Activated T-cell treated with anti-CD3 and anti-CD28 coated beads, Interleukin-2, amount 50 U/mL, for 4 hours (primary cell): ENCODE measurements at regions not wholly inside any gene's neighbourhood (a gene's known extent, or its start where the extent isn't known, plus 50 kb on each side); places are given as distances from the start of the nearest gene placed in this dataset.
"Not testable (repeated sequence)": the region's sequence is repeated elsewhere in the genome, so short reads cannot be mapped to it uniquely, and the experiment has no call there.

Experiments
- ATAC-seq, 2 donors: fragments of 200-7000 bp; cut with Tn5 transposase; one replicate each; pipeline ENCODE4 v1.10.0; 2021
- DNase-seq: peaks from one replicate; pipeline ENCODE4 v3.0.0-alpha.2; 2020
- H3K27me3 Mint-ChIP-seq: one replicate; pipeline ENCODE4 v1.8.0; 2021; ENCODE audit warnings: low read depth, mixed read lengths
- H3K36me3 Mint-ChIP-seq: one replicate; pipeline ENCODE4 v1.8.0; 2022; ENCODE audit warnings: mixed read lengths; ENCODE audit not compliant: insufficient read depth
- H3K4me1 Mint-ChIP-seq: one replicate; pipeline ENCODE4 v1.8.0; 2021; ENCODE audit warnings: low read depth, mixed read lengths
- H3K4me3 Mint-ChIP-seq: one replicate; pipeline ENCODE4 v1.8.0; 2021; ENCODE audit warnings: mild to moderate bottlenecking, moderate library complexity, mixed read lengths
- H3K9me3 Mint-ChIP-seq: one replicate; pipeline ENCODE4 v1.8.0; 2021; ENCODE audit warnings: mixed read lengths

DNA sequence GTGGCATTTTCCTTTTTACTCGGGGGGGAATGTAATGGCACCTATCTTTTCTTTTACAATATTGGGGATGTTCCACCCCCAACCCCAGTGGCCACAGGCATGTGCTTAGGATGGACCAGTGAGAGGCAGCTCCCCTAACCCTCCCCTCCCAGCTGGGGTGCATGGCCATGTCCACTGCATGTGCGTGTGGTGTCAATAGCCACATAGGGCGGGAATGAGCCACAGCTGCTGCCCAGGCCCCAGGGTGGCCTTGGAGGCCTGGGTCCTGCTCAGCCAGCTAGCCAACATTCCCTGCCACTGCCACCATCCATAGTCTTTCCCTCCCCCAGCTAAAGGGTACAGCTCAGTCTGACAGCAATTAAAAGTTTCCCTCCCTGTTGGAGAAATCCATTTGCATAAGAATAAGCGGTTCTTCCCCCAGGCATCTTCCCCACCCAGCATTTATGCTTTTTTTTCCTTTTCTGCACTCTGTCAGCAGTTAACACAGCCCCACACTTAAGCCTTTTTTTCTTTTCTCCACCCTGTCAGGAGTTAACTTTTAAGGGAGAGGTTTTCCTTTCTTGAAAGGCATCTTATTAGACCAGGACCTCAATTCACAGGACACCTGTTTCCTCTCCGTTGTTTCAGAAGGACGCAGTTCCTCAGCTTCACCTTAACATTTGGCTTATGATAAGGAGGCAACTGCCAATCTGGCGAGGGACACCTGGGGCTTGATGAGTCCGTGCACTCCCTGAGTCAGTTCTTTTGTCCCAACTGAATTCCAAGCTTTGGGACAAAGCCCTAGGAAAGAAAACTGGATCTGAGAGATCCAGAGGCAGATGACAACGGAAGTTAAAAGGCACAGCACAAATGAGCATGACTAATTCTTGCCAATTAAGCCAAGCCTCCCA lies 121.4 kb downstream of the TPBG start:
- H3K27me3 Mint-ChIP-seq, result no peaks in the 10 kb centered on the region
- H3K4me1 Mint-ChIP-seq, result no peaks in the 10 kb centered on the region
- no peak overlapping the region for H3K4me3 Mint-ChIP-seq
- no peak for ATAC-seq
- H3K9me3 Mint-ChIP-seq, result peaks cover 9% of the 10 kb centered on the region
- H3K36me3 Mint-ChIP-seq, result no peaks in the 10 kb centered on the region
- no peak for DNase-seq

DNA sequence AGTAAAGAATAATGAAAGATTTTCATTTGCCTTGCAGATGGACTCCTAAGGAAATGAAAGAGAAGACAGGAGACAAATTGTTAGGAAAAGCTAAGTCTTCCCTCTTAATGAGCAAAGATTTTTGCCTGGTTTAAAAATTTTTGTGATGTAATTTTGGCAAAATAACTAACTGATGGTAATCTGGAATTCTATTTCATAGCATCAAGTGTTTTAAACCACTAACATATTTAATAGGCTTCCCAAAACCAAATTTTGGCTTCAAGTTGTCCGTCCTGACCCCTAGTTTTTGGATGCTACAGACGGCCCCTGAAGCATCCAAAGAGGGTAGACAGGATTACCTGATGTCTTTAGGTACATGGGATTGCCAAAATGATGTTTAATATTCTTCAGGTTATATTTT lies 124.3 kb downstream of the TPBG start:
- Mint-ChIP-seq H3K36me3 (no peaks in the 10 kb centered on the region), H3K9me3 (peaks cover 9% of the 10 kb centered on the region), H3K4me1 (no peaks in the 10 kb centered on the region), H3K27me3 (no peaks in the 10 kb centered on the region), H3K4me3 (no peak overlapping the region)
- DNase-seq (no peak), ATAC-seq (no peak)

GRCh38 chr6:82488403-82488802 lies 124.8 kb downstream of the TPBG start:
- H3K27me3 Mint-ChIP-seq, result no peaks in the 10 kb centered on the region
- DNase-seq (no peak), ATAC-seq (no peak)
- no peaks in the 10 kb centered on the region for H3K36me3 Mint-ChIP-seq
- peaks cover 9% of the 10 kb centered on the region for H3K9me3 Mint-ChIP-seq
- no peaks in the 10 kb centered on the region for H3K4me1 Mint-ChIP-seq
- no peak overlapping the region for H3K4me3 Mint-ChIP-seq

- Mint-ChIP-seq H3K9me3 (no peaks in the 10 kb centered on the region), H3K36me3 (no peaks in the 10 kb centered on the region), H3K4me1 (no peaks in the 10 kb centered on the region)
Measured at GRCh38 chr6:82492134-82492533, 128.5 kb downstream of the TPBG start.

DNA sequence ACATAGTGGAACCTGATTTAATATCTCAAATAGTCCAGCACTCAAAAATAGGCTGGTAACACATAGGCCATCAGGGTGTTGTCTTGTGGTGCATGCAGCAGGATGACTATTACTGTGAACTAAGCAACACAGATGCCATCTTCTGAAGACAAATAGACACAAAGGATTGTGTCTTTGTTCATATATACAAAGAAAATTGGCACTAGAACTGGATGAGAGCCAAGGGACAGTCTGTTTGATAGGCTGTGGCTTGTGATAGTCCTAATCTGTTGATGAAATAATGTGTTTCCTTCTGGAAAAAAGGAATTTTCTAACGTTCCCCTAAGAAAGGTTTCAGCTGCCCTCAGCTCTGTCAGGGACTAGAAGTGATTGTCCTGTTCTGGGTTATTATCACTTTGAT lies 129.8 kb downstream of the TPBG start:
- H3K27me3 Mint-ChIP-seq, result no peaks in the 10 kb centered on the region
- no peaks in the 10 kb centered on the region for H3K4me1 Mint-ChIP-seq
- ATAC-seq (no peak), DNase-seq (no peak)
- no peaks in the 10 kb centered on the region for H3K36me3 Mint-ChIP-seq
- H3K9me3 Mint-ChIP-seq, result no peaks in the 10 kb centered on the region
- H3K4me3 Mint-ChIP-seq, result no peak overlapping the region

More at GRCh38 chr6:82492134-82492533, 128.5 kb downstream of the TPBG start:
- DNase-seq (no peak), ATAC-seq (no peak)
- Mint-ChIP-seq H3K27me3 (no peaks in the 10 kb centered on the region), H3K4me3 (no peak overlapping the region)

GRCh38 chr6:82494367-82494766 lies 130.8 kb downstream of the TPBG start:
- no peaks in the 10 kb centered on the region for H3K36me3 Mint-ChIP-seq
- ATAC-seq (no peak), DNase-seq (no peak)
- no peak overlapping the region for H3K4me3 Mint-ChIP-seq
- no peaks in the 10 kb centered on the region for H3K9me3 Mint-ChIP-seq
- no peaks in the 10 kb centered on the region for H3K4me1 Mint-ChIP-seq
- no peaks in the 10 kb centered on the region for H3K27me3 Mint-ChIP-seq

GRCh38 chr6:82501901-82502300 lies 138.3 kb downstream of the TPBG start:
- H3K9me3 Mint-ChIP-seq, H3K27me3 Mint-ChIP-seq, H3K36me3 Mint-ChIP-seq, DNase-seq, ATAC-seq, H3K4me3 Mint-ChIP-seq, H3K4me1 Mint-ChIP-seq: not testable (repeated sequence)

DNA sequence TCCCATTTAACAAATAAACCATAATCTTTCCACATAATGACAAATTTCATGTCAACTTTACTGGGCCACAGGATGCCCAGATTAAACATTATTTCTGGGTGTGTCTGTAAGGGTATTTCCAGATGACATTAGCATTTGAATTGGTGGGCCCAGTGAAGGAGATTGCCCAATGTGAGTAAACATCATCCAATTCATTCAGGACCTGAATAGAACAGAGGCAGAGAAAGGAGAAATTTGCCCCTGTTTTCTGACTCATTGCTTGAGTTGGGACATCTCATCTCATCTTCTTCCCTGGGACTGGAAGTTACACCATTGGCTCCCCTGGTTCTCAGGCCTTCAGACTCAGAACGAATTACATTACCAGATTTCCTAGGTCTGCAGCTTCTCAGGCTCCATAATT lies 142.9 kb downstream of the TPBG start:
- ATAC-seq, result no peak
- Mint-ChIP-seq H3K9me3 (no peaks in the 10 kb centered on the region), H3K27me3 (no peaks in the 10 kb centered on the region), H3K36me3 (no peaks in the 10 kb centered on the region), H3K4me1 (no peaks in the 10 kb centered on the region), H3K4me3 (no peak overlapping the region)
- DNase-seq, result no peak

DNA sequence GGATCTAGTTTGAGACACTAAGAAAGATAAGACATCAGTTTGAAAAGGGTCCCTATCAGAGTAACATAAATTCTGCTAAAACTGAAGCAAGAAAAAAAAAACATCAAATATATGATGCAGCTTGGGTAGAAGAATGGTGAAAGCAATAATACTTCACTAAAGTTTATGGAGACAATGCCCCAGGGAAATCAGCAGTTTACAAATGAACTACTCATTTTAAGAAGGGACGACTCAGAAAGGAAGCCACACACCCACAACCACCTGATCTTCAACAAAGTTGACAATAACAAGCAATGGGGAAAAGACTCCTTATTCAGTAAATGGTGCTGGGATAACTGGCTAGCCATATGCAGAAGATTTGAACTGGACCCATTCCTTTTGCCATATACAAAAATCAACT lies 143.5 kb downstream of the TPBG start:
- H3K36me3 Mint-ChIP-seq, result no peaks in the 10 kb centered on the region
- ATAC-seq, result no peak
- H3K4me3 Mint-ChIP-seq, result no peak overlapping the region
- H3K27me3 Mint-ChIP-seq, result no peaks in the 10 kb centered on the region
- no peaks in the 10 kb centered on the region for H3K4me1 Mint-ChIP-seq
- no peak for DNase-seq
- no peaks in the 10 kb centered on the region for H3K9me3 Mint-ChIP-seq

GRCh38 chr6:82511546-82511945 lies 147.9 kb downstream of the TPBG start:
- DNase-seq (no peak), ATAC-seq (no peak)
- H3K4me1 Mint-ChIP-seq, result no peaks in the 10 kb centered on the region
- H3K4me3 Mint-ChIP-seq, result no peak overlapping the region
- peaks cover 21% of the 10 kb centered on the region for H3K9me3 Mint-ChIP-seq
- H3K36me3 Mint-ChIP-seq, result no peaks in the 10 kb centered on the region
- no peaks in the 10 kb centered on the region for H3K27me3 Mint-ChIP-seq

GRCh38 chr6:82517896-82518295 lies 154.3 kb downstream of the TPBG start:
- not testable (repeated sequence) for H3K4me1 Mint-ChIP-seq, H3K36me3 Mint-ChIP-seq, ATAC-seq, H3K4me3 Mint-ChIP-seq, H3K27me3 Mint-ChIP-seq, DNase-seq
- H3K9me3 Mint-ChIP-seq, result peaks cover 26% of the 10 kb centered on the region

- Mint-ChIP-seq H3K36me3 (no peaks in the 10 kb centered on the region), H3K27me3 (no peaks in the 10 kb centered on the region)
Measured at GRCh38 chr6:82521369-82521768, 157.8 kb downstream of the TPBG start.

GRCh38 chr6:82521861-82522260 lies 158.2 kb downstream of the TPBG start:
- no peak overlapping the region for H3K4me3 Mint-ChIP-seq
- no peak for DNase-seq
- no peaks in the 10 kb centered on the region for H3K27me3 Mint-ChIP-seq
- no peaks in the 10 kb centered on the region for H3K36me3 Mint-ChIP-seq
- peaks cover 5% of the 10 kb centered on the region for H3K9me3 Mint-ChIP-seq
- ATAC-seq, result no peak
- H3K4me1 Mint-ChIP-seq, result no peaks in the 10 kb centered on the region

More at GRCh38 chr6:82521369-82521768, 157.8 kb downstream of the TPBG start:
- Mint-ChIP-seq H3K4me1 (no peaks in the 10 kb centered on the region), H3K4me3 (no peak overlapping the region), H3K9me3 (peaks cover 7% of the 10 kb centered on the region)
- DNase-seq, result no peak
- no peak for ATAC-seq

DNA sequence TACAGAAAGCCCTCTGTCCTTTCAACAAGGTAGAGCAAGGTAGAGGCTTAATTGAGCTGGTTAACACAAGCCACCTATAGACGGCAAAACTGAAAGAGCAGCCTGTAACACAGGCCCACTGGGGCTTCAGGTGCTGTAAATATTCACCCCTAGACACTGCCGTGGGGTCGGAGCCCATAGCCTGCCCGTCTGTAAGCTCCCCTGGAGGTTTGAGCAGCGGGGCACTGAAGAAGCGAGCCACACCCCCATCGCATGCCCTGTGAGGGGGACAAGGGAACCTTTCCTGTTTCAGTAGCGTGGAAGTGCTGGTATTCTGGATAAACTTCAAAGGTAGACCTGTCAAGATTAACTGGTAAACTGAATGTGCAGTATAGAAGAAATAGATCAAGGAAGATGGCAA lies 160.4 kb downstream of the TPBG start:
- Mint-ChIP-seq H3K9me3 (peaks cover 2% of the 10 kb centered on the region), H3K36me3 (no peaks in the 10 kb centered on the region), H3K4me3 (no peak overlapping the region), H3K4me1 (no peaks in the 10 kb centered on the region), H3K27me3 (no peaks in the 10 kb centered on the region)
- ATAC-seq (no peak), DNase-seq (no peak)

DNA sequence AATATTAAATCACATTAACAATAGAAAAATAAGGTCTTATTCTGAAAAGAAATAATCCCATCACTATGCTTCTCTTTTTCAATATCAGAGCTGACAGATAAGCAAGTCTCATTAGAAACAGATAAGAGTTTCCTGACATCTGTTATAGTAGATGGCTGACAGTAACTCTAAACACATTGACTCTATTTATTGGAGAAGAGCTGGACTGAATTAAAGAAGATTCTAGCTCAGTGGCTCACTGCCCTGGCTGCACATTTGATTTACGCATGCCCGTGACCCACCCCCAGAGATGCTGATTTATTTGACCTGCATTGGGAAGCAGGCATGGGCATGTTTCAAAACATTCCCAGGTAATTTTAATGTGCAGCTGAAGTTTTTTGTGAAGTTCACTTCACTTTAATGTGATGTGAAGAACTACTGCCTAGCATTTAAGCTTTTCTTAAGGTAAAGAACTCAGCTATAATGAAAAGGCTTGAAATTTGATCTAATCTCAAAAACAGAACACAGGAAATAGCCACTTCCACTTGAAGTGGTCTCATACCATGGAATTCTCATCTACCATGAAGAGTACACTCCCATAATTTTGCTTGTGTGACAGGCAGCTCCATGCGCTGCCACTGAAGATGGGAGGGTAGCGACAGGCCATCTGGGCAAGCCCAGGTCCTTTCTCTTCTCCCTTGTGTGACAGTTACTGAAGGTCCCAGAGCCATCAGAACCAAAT lies 162.3 kb downstream of the TPBG start:
- Mint-ChIP-seq H3K27me3 (no peaks in the 10 kb centered on the region), H3K36me3 (no peaks in the 10 kb centered on the region), H3K4me3 (no peak overlapping the region), H3K4me1 (no peaks in the 10 kb centered on the region), H3K9me3 (no peaks in the 10 kb centered on the region)
- DNase-seq (no peak), ATAC-seq (no peak)
